Chondrocyte (in vitro differentiated cells): ENCODE measurements at regions not wholly inside any gene's neighbourhood (a gene's known extent, or its start where the extent isn't known, plus 50 kb on each side); places are given as distances from the start of the nearest gene placed in this dataset.

Experiments
- DNase-seq: peaks from one replicate; pipeline ENCODE4 v3.0.0; 2021; ENCODE audit warnings: mixed read lengths, low spot score
- H3K27ac Mint-ChIP-seq: one replicate; pipeline ENCODE4 v1.8.0; 2021; ENCODE audit warnings: mild to moderate bottlenecking, moderate library complexity, mixed read lengths; ENCODE audit not compliant: unreplicated experiment
- H3K27me3 Mint-ChIP-seq: 2 replicates; pipeline ENCODE4 v1.8.0; 2021; ENCODE audit warnings: low read depth, mixed read lengths
- H3K36me3 Mint-ChIP-seq: 2 replicates; pipeline ENCODE4 v1.8.0; 2021; ENCODE audit warnings: low read depth, mixed read lengths
- H3K4me1 Mint-ChIP-seq: 2 replicates; pipeline ENCODE4 v1.8.0; 2021; ENCODE audit warnings: low read depth, mild to moderate bottlenecking, mixed read lengths
- H3K4me3 Mint-ChIP-seq: one replicate; pipeline ENCODE4 v1.8.0; 2021; ENCODE audit warnings: mild to moderate bottlenecking, moderate library complexity, mixed read lengths; ENCODE audit not compliant: unreplicated experiment
- H3K9me3 Mint-ChIP-seq: 2 replicates; pipeline ENCODE4 v1.8.0; 2021; ENCODE audit warnings: low read depth, mixed read lengths
- CTCF ChIP-seq: fragments of 200-600 bp; sonication (generic); IDR thresholded peaks from 2 replicates; pipeline ENCODE4 v1.5.0; 2021; ENCODE audit warnings: antibody characterized with exemption, mild to moderate bottlenecking, moderate library complexity

- peaks cover 2% of the 10 kb centered on the region for H3K36me3 Mint-ChIP-seq
- no peak for TF ChIP-seq CTCF
- no peak for DNase-seq
- peaks cover 13% of the 10 kb centered on the region for H3K9me3 Mint-ChIP-seq
- no peak overlapping the region for H3K27ac Mint-ChIP-seq
- peaks cover 17% of the 10 kb centered on the region for H3K4me1 Mint-ChIP-seq
- H3K27me3 Mint-ChIP-seq: no peaks in the 10 kb centered on the region
- H3K4me3 Mint-ChIP-seq: no peak overlapping the region
These were observed 478.4 kb upstream of the THBS1 start for GRCh38 chr15:39102431-39102830.

- Mint-ChIP-seq H3K4me1 (peaks cover 4% of the 10 kb centered on the region), H3K36me3 (peaks cover 2% of the 10 kb centered on the region), H3K4me3 (no peak overlapping the region), H3K27ac (no peak overlapping the region), H3K27me3 (no peaks in the 10 kb centered on the region), H3K9me3 (peaks cover 13% of the 10 kb centered on the region)
- DNase-seq: no peak
- TF ChIP-seq CTCF: no peak
These were observed 473.9 kb upstream of the THBS1 start for GRCh38 chr15:39106950-39107349.

GRCh38 chr15:39108021-39108420, 472.9 kb upstream of the THBS1 start:
- H3K27ac Mint-ChIP-seq: no peak overlapping the region
- peaks cover 12% of the 10 kb centered on the region for H3K9me3 Mint-ChIP-seq
- no peak for DNase-seq
- no peaks in the 10 kb centered on the region for H3K27me3 Mint-ChIP-seq
- TF ChIP-seq CTCF: no peak
- H3K4me3 Mint-ChIP-seq: no peak overlapping the region
- H3K36me3 Mint-ChIP-seq: peaks cover 2% of the 10 kb centered on the region
- H3K4me1 Mint-ChIP-seq: peaks cover 4% of the 10 kb centered on the region

- Mint-ChIP-seq H3K4me3 (no peak overlapping the region), H3K4me1 (peaks cover 4% of the 10 kb centered on the region), H3K9me3 (peaks cover 13% of the 10 kb centered on the region), H3K27ac (no peak overlapping the region), H3K27me3 (no peaks in the 10 kb centered on the region), H3K36me3 (peaks cover 2% of the 10 kb centered on the region)
- DNase-seq: no peak
- TF ChIP-seq CTCF: no peak
These were observed 470.5 kb upstream of the THBS1 start for GRCh38 chr15:39110336-39110735.

DNA sequence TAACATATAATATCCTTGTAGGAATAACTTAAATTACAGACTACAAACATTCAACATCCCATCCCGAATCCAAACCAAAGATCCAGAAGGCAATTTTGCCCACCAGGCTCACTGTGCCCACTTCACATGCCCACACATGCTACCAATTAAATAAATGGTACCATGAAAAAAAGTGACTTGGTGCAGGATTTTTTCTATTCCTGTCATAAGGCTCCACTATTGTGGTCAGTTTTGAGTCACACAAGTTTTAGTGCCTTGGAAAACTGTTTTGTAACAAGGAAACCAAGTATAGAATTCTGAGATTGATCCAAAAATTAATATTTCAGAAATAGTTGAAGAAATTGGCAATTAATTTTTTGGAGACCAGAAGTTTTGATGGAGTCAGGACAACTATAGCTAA, 470.1 kb upstream of the THBS1 start:
- DNase-seq: no peak
- Mint-ChIP-seq H3K27me3 (no peaks in the 10 kb centered on the region), H3K4me1 (peaks cover 4% of the 10 kb centered on the region), H3K36me3 (peaks cover 2% of the 10 kb centered on the region), H3K4me3 (no peak overlapping the region), H3K27ac (no peak overlapping the region), H3K9me3 (peaks cover 12% of the 10 kb centered on the region)
- TF ChIP-seq CTCF: no peak
